ENCODE measurements at regions not wholly inside any gene's neighbourhood (a gene's known extent, or its start where the extent isn't known, plus 50 kb on each side); places are given as distances from the start of the nearest gene placed in this dataset.

GRCh38 chr11:70660889-70661197 lies 262.5 kb downstream of the CTTN start:
- Histone ChIP-seq H3K27ac (ENCODE audit: insufficient read length, low read depth, low read length) (no peak overlapping the region), H3K23ac (ENCODE audit: insufficient read length, low read depth, low read length) (no peak overlapping the region), H3K9ac (ENCODE audit: extremely low read depth, insufficient read length, low read length) (no peak overlapping the region), H3K4ac (ENCODE audit: low read depth, low read length) (no peak overlapping the region), H3K18ac (ENCODE audit: insufficient read length, low read depth, low read length) (no peak overlapping the region), H3K56ac (ENCODE audit: insufficient read length, low read depth, low read length) (no peak overlapping the region), H3K23me2 (ENCODE audit: insufficient read length, low read depth, low read length, poor library complexity, severe bottlenecking) (peaks cover 5% of the 10 kb centered on the region), H3K27me3 (ENCODE audit: insufficient read depth, low read length) (no peaks in the 10 kb centered on the region), H2BK12ac (ENCODE audit: insufficient read length, low read depth, low read length) (no peak overlapping the region), H3K9me3 (ENCODE audit: control insufficient read depth, low read depth, low read length) (no peaks in the 10 kb centered on the region), H3T11ph (ENCODE audit: low read length) (no peak overlapping the region), H3K79me1 (ENCODE audit: insufficient read depth, low read depth, low read length, poor library complexity, severe bottlenecking) (no peaks in the 10 kb centered on the region), H4K20me1 (ENCODE audit: control insufficient read depth, insufficient read depth, insufficient read length) (no peaks in the 10 kb centered on the region), H3K4me2 (ENCODE audit: insufficient read depth, insufficient read length, low read length) (peak overlapping the region; percentile 57), H2AFZ (ENCODE audit: low read length) (no peak overlapping the region), H2BK20ac (ENCODE audit: low read depth, low read length, poor library complexity, severe bottlenecking) (no peak overlapping the region), H4K8ac (replicated peaks; ENCODE audit: insufficient read length, low read depth, low read length) (no peak overlapping the region), H3K14ac (ENCODE audit: insufficient read depth, low read length) (no peak overlapping the region), H4K5ac (ENCODE audit: insufficient read length, low read depth, low read length) (no peak overlapping the region), H2BK15ac (ENCODE audit: low read depth, low read length) (no peak overlapping the region), H4K91ac (ENCODE audit: insufficient read length, low read depth, low read length) (no peak overlapping the region), H2BK5ac (ENCODE audit: insufficient read length, low read length) (no peak overlapping the region), H2AK5ac (ENCODE audit: insufficient read length, low read length) (no peak overlapping the region), H2BK120ac (ENCODE audit: low read depth, low read length, poor library complexity, severe bottlenecking) (no peak overlapping the region), H3K79me2 (ENCODE audit: insufficient read depth, low read length) (no peaks in the 10 kb centered on the region; the same call in 1 of the 2 replicates), H3K4me1 (ENCODE audit: insufficient read depth, low read length) (peaks cover 21% of the 10 kb centered on the region)
- no peak overlapping the region for H3K27ac Mint-ChIP-seq
- H3K4me3 Mint-ChIP-seq: peak overlapping the region; percentile 76 to 88
- no peak for TF ChIP-seq CTCF (conservative IDR thresholded peaks at IDR 0.05)
- peaks cover 40 to 41% of the 10 kb centered on the region in 2 experiments for H3K4me1 Mint-ChIP-seq
- H3K27me3 Mint-ChIP-seq (ENCODE audit: low read depth): peaks cover 17% of the 10 kb centered on the region
- H3K9me3 Mint-ChIP-seq: no peaks in the 10 kb centered on the region
- DNase-seq: no peak
- no CpG with 5 or more reads among the region's 11 CpGs for WGBS (ENCODE audit: extremely low coverage, insufficient read length, low lambda C conversion rate)
- peaks cover 9 to 18% (median 12%) of the 10 kb centered on the region in 3 experiments; a peak in 5 of 7 replicates for H3K36me3 Mint-ChIP-seq (ENCODE audit: insufficient read depth in 1 of 3, low read depth in 3 of 3)
